HEK293T (cell line): ENCODE measurements at regions not wholly inside any gene's neighbourhood (a gene's known extent, or its start where the extent isn't known, plus 50 kb on each side); places are given as distances from the start of the nearest gene placed in this dataset.

Experiments used
- FOXM1 ChIP-seq: fragments of 450-650 bp; IDR thresholded peaks from 2 replicates; pipeline ENCODE4 v1.6.1; 2017; ENCODE audit warnings: mild to moderate bottlenecking, borderline replicate concordance
- L3MBTL2 ChIP-seq: fragments of 450-650 bp; conservative IDR thresholded peaks from 2 replicates; pipeline ENCODE4 v1.6.1; 2016; ENCODE audit warnings: mild to moderate bottlenecking
- LEF1 ChIP-seq: fragments of 450-650 bp; IDR thresholded peaks from 2 replicates; pipeline ENCODE4 v1.6.1; 2017; ENCODE audit warnings: mild to moderate bottlenecking, borderline replicate concordance
- NFRKB ChIP-seq: fragments of 450-650 bp; IDR thresholded peaks from 2 replicates; pipeline ENCODE4 v1.6.1; 2016; ENCODE audit warnings: mild to moderate bottlenecking, moderate library complexity
- SUZ12 ChIP-seq: fragments of 450-650 bp; IDR thresholded peaks from 2 replicates; pipeline ENCODE4 v1.6.1; 2016; ENCODE audit warnings: mild to moderate bottlenecking

- no peak for TF ChIP-seq SUZ12
- no peak for TF ChIP-seq NFRKB
- TF ChIP-seq L3MBTL2, result no peak
- TF ChIP-seq FOXM1, result no peak
- TF ChIP-seq LEF1, result no peak
Observed at GRCh38 chr5:124446120-124446519, 300.3 kb downstream of the ZNF608 start.
